K562 (cell line): ENCODE measurements at regions not wholly inside any gene's neighbourhood (a gene's known extent, or its start where the extent isn't known, plus 50 kb on each side); places are given as distances from the start of the nearest gene placed in this dataset.

Experiments
- ATAC-seq: fragments of 200-7000 bp; cut with Tn5 transposase; 3 replicates; pipeline ENCODE4 v1.9.1; 2020; ENCODE audit warnings: moderate library complexity
- BruUV-seq: library from RNA; stranded (reverse); fragments of 400-500 nt; replicated peaks from 2 replicates; lab custom pipeline; 2021; lab: Mats Ljungman, UMichigan
- CTCF ChIA-PET: fragments of 300-600 bp; formaldehyde crosslinking; extraction: SDS; loops from one replicate; lab custom pipeline; 2021; ENCODE audit warnings: low intra/inter-chr PET ratio; lab: Yijun Ruan, JAX
- POLR2A ChIA-PET: fragments of 300-600, 350-650 bp; sonication (Branson Sonifier 250); formaldehyde crosslinking; extraction: SDS; loops from one replicate; lab custom pipeline; 2021; ENCODE audit warnings: antibody characterized with exemption, inconsistent platforms; lab: Yijun Ruan, JAX
- DNase-seq, 4 experiments: peaks; one replicate each; pipeline versions ENCODE4 v3.0.0 to v3.0.0-alpha.2; 2011 to 2018; ENCODE audit warnings: low spot score in 3 of 4, mixed read lengths in 3 of 4; ENCODE audit errors: extremely low read depth in 1 of 4
- FAIRE-seq: peaks from 2 replicates; lab custom pipeline; 2011; peaks lifted over from hg19 to GRCh38; lab: Jason Lieb, UNC
- H2AFZ ChIP-seq: 2 replicates; pipeline ENCODE4 v1.6.0; 2011; ENCODE audit warnings: low read depth, low read length, control low read depth, inconsistent platforms
- H3K27ac ChIP-seq: fragments of 200-600 bp; 3 replicates; pipeline ENCODE4 v1.8.0; 2011; ENCODE audit warnings: low read depth, mild to moderate bottlenecking, control low read depth, inconsistent platforms, low read length, moderate library complexity, mixed read lengths; ENCODE audit errors: extremely low read depth
- H3K27me3 ChIP-seq, 2 experiments: fragments of 300-600 bp in 1 of 2; 2 replicates in 1 of 2; 3 replicates in 1 of 2; pipeline versions ENCODE4 v1.6.0 to v1.8.0; 2011; ENCODE audit warnings: inconsistent platforms in 2 of 2, low read length in 2 of 2, mild to moderate bottlenecking in 1 of 2, mixed read lengths in 1 of 2, moderate library complexity in 1 of 2; ENCODE audit not compliant: control insufficient read depth in 2 of 2, insufficient read depth in 2 of 2
- H3K36me3 ChIP-seq: fragments of 300-600 bp; 3 replicates; pipeline ENCODE4 v1.8.0; 2011; ENCODE audit warnings: mild to moderate bottlenecking, low read length, inconsistent platforms; ENCODE audit not compliant: control insufficient read depth, insufficient read depth
- H3K4me1 ChIP-seq, 2 experiments: fragments of 200-600 bp in 1 of 2; replicated peaks in 1 of 2; 2 replicates in 1 of 2; 3 replicates in 1 of 2; pipeline versions ENCODE4 v1.5.1 to v1.8.0; 2011; ENCODE audit warnings: inconsistent platforms in 2 of 2, low read length in 2 of 2, mild to moderate bottlenecking in 1 of 2, mixed read lengths in 1 of 2, moderate library complexity in 1 of 2; ENCODE audit not compliant: control insufficient read depth in 2 of 2, insufficient read depth in 2 of 2
- H3K4me2 ChIP-seq: 2 replicates; pipeline ENCODE4 v1.6.1; 2011; ENCODE audit warnings: low read length, control low read depth, inconsistent platforms, mixed read lengths; ENCODE audit not compliant: insufficient read depth
- H3K4me3 ChIP-seq: fragments of 200-600 bp; sonication (generic), shearing (Covaris generic); 2 replicates; pipeline ENCODE4 v1.5.1; 2016; ENCODE audit warnings: control low read depth, inconsistent platforms
- H3K79me2 ChIP-seq: fragments of 200-600 bp; 3 replicates; pipeline ENCODE4 v1.8.0; 2011; ENCODE audit warnings: low read length, inconsistent platforms; ENCODE audit not compliant: control insufficient read depth, insufficient read depth
- H3K9ac ChIP-seq, 2 experiments: 2 replicates each; pipeline versions ENCODE4 v1.6.0 to v1.6.1; 2011; ENCODE audit warnings: low read depth in 2 of 2, low read length in 2 of 2, control low read depth in 1 of 2, inconsistent platforms in 1 of 2, mild to moderate bottlenecking in 1 of 2, mixed read lengths in 1 of 2; ENCODE audit not compliant: insufficient read depth in 1 of 2
- H3K9me1 ChIP-seq: one replicate; pipeline ENCODE4 v1.6.0; 2011; ENCODE audit warnings: inconsistent platforms, mild to moderate bottlenecking, low read length, moderate library complexity; ENCODE audit not compliant: control insufficient read depth, insufficient read depth
- H3K9me3 ChIP-seq: replicated peaks from 2 replicates; pipeline ENCODE4 v1.5.1; 2011; ENCODE audit warnings: low read depth, low read length, inconsistent platforms; ENCODE audit not compliant: control insufficient read depth, insufficient read depth
- H4K20me1 ChIP-seq: replicated peaks from 2 replicates; pipeline ENCODE4 v1.6.1; 2011; ENCODE audit warnings: low read length, inconsistent platforms, mixed read lengths; ENCODE audit not compliant: control insufficient read depth, insufficient read depth
- BACH1 ChIP-seq: fragments of 200-800 bp; sonication (Bioruptor generic); IDR thresholded peaks from 2 replicates; pipeline ENCODE4 v1.6.1; 2016; ENCODE audit warnings: missing genetic modification characterization, missing compliant biosample characterization
- BHLHE40 ChIP-seq: IDR thresholded peaks from 2 replicates; pipeline ENCODE4 v1.6.1; 2011; ENCODE audit warnings: low read length, improper control_type of control experiment
- BRD4 ChIP-seq: fragments of 200-600 bp; sonication (generic); IDR thresholded peaks from 2 replicates; pipeline ENCODE4 v1.6.1; 2017; ENCODE audit warnings: inconsistent platforms
- ELF1 ChIP-seq: fragments of 200-800 bp; sonication (Bioruptor generic); IDR thresholded peaks from 2 replicates; pipeline ENCODE4 v1.6.1; 2016; ENCODE audit warnings: missing genetic modification characterization, missing compliant biosample characterization
- ID3 ChIP-seq, 2 experiments: fragments of 250-450 bp in 1 of 2; fragments of 450-650 bp in 1 of 2; sonication (Bioruptor Pico) in 1 of 2; IDR thresholded peaks; 2 replicates each; pipeline versions ENCODE4 v1.6.1 to v1.8.0; 2016 to 2021; ENCODE audit warnings: mild to moderate bottlenecking in 2 of 2, moderate library complexity in 2 of 2, missing compliant biosample characterization in 1 of 2, missing genetic modification characterization in 1 of 2
- KAT8 ChIP-seq: fragments of 450-650 bp; IDR thresholded peaks from 2 replicates; pipeline ENCODE4 v1.6.1; 2016; ENCODE audit warnings: low read depth, mild to moderate bottlenecking
- KDM1A ChIP-seq, 2 experiments: fragments of 450-650 bp; IDR thresholded peaks; 2 replicates each; pipeline ENCODE4 v1.6.1; 2016; ENCODE audit warnings: mild to moderate bottlenecking in 2 of 2
- KLF16 ChIP-seq: IDR thresholded peaks from 2 replicates; pipeline ENCODE4 v1.6.1; 2016; ENCODE audit warnings: antibody characterized with exemption
- NFATC3 ChIP-seq: fragments of 450-650 bp; IDR thresholded peaks from 2 replicates; pipeline ENCODE4 v1.6.1; 2017; ENCODE audit warnings: mild to moderate bottlenecking
- POLR2A ChIP-seq: fragments of 450-650 bp; conservative IDR thresholded peaks from 2 replicates; pipeline ENCODE4 v1.6.1; 2016
- POLR2G ChIP-seq: fragments of 200-400 bp; formaldehyde crosslinking; IDR thresholded peaks from 2 replicates; pipeline ENCODE4 v1.6.1; 2017; ENCODE audit warnings: low read depth, mild to moderate bottlenecking, antibody characterized with exemption, low read length, moderate library complexity
- TEAD4 ChIP-seq, 2 experiments: sonication (generic) in 1 of 2; formaldehyde crosslinking in 1 of 2; IDR thresholded peaks; 2 replicates each; pipeline versions ENCODE4 v1.6.1 to v1.8.0; 2012 to 2022; ENCODE audit warnings: borderline replicate concordance in 1 of 2, inconsistent platforms in 1 of 2, low read length in 1 of 2, mild to moderate bottlenecking in 1 of 2, missing genetic modification reagents in 1 of 2
- TRIM28 ChIP-seq: fragments of 450-650 bp; IDR thresholded peaks from 2 replicates; pipeline ENCODE4 v1.6.1; 2017
- ZFX ChIP-seq: sonication (generic); formaldehyde crosslinking; IDR thresholded peaks from 2 replicates; pipeline ENCODE4 v1.8.0; 2022; ENCODE audit warnings: mild to moderate bottlenecking, missing genetic modification reagents, moderate library complexity
- ZNF239 ChIP-seq: fragments of 250-450 bp; sonication (Bioruptor Pico); IDR thresholded peaks from 2 replicates; pipeline ENCODE4 v1.4.0; 2020; ENCODE audit warnings: mild to moderate bottlenecking
- WGBS: fragments of 100-300 bp; shearing (Covaris generic); methylation state at CpG from one replicate; pipeline ENCODE4 v1.1.6; 2016; ENCODE audit warnings: low coverage, mixed read lengths; ENCODE audit not compliant: insufficient coverage; ENCODE audit errors: missing lambda C conversion rate; 5-methylcytosine and 5-hydroxymethylcytosine counted together
- in situ Hi-C: fragments of 300-500 bp; cut with MboI; formaldehyde crosslinking; loops from 4 replicates; pipeline ENCODE4 v1.15.0; 2018; ENCODE audit warnings: inconsistent platforms, mixed read lengths
- intact Hi-C: fragments of 100-400 bp; cut with micrococcal nuclease; formaldehyde crosslinking; loops from 2 replicates; pipeline ENCODE4 v1.14.2; 2022
- TF ChIP-seq, protein P1 (sequence below): fragments of 250-450 bp; sonication (Bioruptor Pico); IDR thresholded peaks from 2 replicates; pipeline ENCODE4 v1.4.0; 2020; ENCODE audit warnings: mild to moderate bottlenecking, moderate library complexity

GRCh38 chr5:148735301-148735835, 81.0 kb upstream of the HTR4 start:
- Histone ChIP-seq H3K4me2 (no peak overlapping the region), H4K20me1 (no peaks in the 10 kb centered on the region), H3K9ac (no peak overlapping the region), H3K27me3 (peaks cover 0 to 10% of the 10 kb centered on the region in 2 experiments; a peak in 2 of 5 replicates), H3K79me2 (no peaks in the 10 kb centered on the region), H3K27ac (no peak overlapping the region), H2AFZ (no peak overlapping the region), H3K9me3 (no peaks in the 10 kb centered on the region), H3K4me3 (no peak overlapping the region), H3K36me3 (no peaks in the 10 kb centered on the region), H3K9me1 (no peaks in the 10 kb centered on the region), H3K4me1 (peaks cover 0 to 21% of the 10 kb centered on the region in 2 experiments; a peak in 3 of 5 replicates)
- 10% methylated on average over 2 of the region's 2 CpGs for WGBS
- TF ChIP-seq TEAD4 (IDR thresholded peaks at IDR 0.05; ENCODE audit: low read length) (no peak), TEAD4 (CRISPR knock-in tag; IDR thresholded peaks at IDR 0.05; ENCODE audit: borderline replicate concordance) (no peak), ZNF239 (no peak)
- CTCF ChIA-PET: interaction anchor here (1.0 to 1.5 kb wide), 2 partner anchors 222 to 268 kb away, joined by 3 to 5 read pairs; no protein-coding TSS in a partner anchor
- no TSS peak for BruUV-seq
- FAIRE-seq (no peak), DNase-seq (no peak), ATAC-seq (no peak)
- in situ Hi-C loops: loop anchor here (5.0 to 10.0 kb wide), 4 partner anchors 229 to 532 kb away; no protein-coding TSS in a partner anchor
- POLR2A ChIA-PET: interaction anchor here (0.5 kb wide), 1 partner anchor 1841 kb away, joined by 3 read pairs; no protein-coding TSS in a partner anchor
- intact Hi-C loops: loop anchor here (10.0 kb wide), 2 partner anchors 441 to 851 kb away; no protein-coding TSS in a partner anchor

- no peak overlapping the region for H2AFZ ChIP-seq
- no peaks in the 10 kb centered on the region for H3K36me3 ChIP-seq
- no peak overlapping the region for H3K4me2 ChIP-seq
- no peaks in the 10 kb centered on the region for H3K4me1 ChIP-seq
- intact Hi-C loops (loop anchor here (10.0 kb wide), 2 partner anchors 444 to 854 kb away; no protein-coding TSS in a partner anchor), in situ Hi-C loops (loop anchor here (5.0 to 10.0 kb wide), 4 partner anchors 226 to 528 kb away; no protein-coding TSS in a partner anchor)
- ChIA-PET CTCF (no interaction called here), POLR2A (interaction anchor here (0.6 kb wide), 1 partner anchor 287 kb away, joined by 3 read pairs; no protein-coding TSS in a partner anchor)
- H4K20me1 ChIP-seq: no peaks in the 10 kb centered on the region
- BruUV-seq: no TSS peak
- H3K9me3 ChIP-seq: no peaks in the 10 kb centered on the region
- H3K9me1 ChIP-seq: no peaks in the 10 kb centered on the region
- no peak overlapping the region for H3K9ac ChIP-seq
- 2% methylated on average over 5 of the region's 5 CpGs for WGBS
- DNase-seq (no peak), FAIRE-seq (no peak), ATAC-seq (no peak)
- H3K4me3 ChIP-seq: no peak overlapping the region
- H3K27ac ChIP-seq: no peak overlapping the region
- no peaks in the 10 kb centered on the region for H3K79me2 ChIP-seq
- peaks cover 0 to 10% of the 10 kb centered on the region in 2 experiments; a peak in 2 of 5 replicates for H3K27me3 ChIP-seq
- TF ChIP-seq, protein P1, sequence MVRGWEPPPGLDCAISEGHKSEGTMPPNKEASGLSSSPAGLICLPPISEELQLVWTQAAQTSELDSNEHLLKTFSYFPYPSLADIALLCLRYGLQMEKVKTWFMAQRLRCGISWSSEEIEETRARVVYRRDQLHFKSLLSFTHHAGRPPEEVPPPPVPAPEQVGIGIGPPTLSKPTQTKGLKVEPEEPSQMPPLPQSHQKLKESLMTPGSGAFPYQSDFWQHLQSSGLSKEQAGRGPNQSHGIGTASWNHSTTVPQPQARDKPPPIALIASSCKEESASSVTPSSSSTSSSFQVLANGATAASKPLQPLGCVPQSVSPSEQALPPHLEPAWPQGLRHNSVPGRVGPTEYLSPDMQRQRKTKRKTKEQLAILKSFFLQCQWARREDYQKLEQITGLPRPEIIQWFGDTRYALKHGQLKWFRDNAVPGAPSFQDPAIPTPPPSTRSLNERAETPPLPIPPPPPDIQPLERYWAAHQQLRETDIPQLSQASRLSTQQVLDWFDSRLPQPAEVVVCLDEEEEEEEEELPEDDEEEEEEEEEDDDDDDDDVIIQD (CRISPR knock-in tag): no peak
- TF ChIP-seq KAT8 (no peak), ID3 (CRISPR knock-in tag; IDR thresholded peaks at IDR 0.05) (no peak), ID3 (tag; IDR thresholded peaks at IDR 0.05) (no peak), KDM1A (IDR thresholded peaks at IDR 0.05) (no peak), NFATC3 (no peak), BACH1 (no peak), POLR2A (no peak), ZFX (no peak), BRD4 (no peak), BHLHE40 (no peak), ELF1 (tag) (no peak), TRIM28 (no peak), KLF16 (no peak), POLR2G (no peak)
These were observed 84.7 kb upstream of the HTR4 start for GRCh38 chr5:148739023-148739422.
